Activated T-helper 1 cell treated with anti-CD3 and anti-CD28 coated beads, Interleukin-12 subunit alpha, Interleukin-12 subunit beta, Interleukin-2, Interleukin-4 antibody, amounts not matched to agents 30 ng/mL and 10 ng/mL and 1 ng/mL, durations not matched to agents 14 hours and 24 hours and 36 hours (primary cell): ENCODE measurements at regions not wholly inside any gene's neighbourhood (a gene's known extent, or its start where the extent isn't known, plus 50 kb on each side); places are given as distances from the start of the nearest gene placed in this dataset.

Source experiments
- DNase-seq: peaks from one replicate; pipeline ENCODE4 v3.0.0; 2021; ENCODE audit warnings: low spot score
- H3K27ac Mint-ChIP-seq: one replicate; pipeline ENCODE4 v1.8.0; 2021; ENCODE audit warnings: mild to moderate bottlenecking, mixed read lengths
- H3K27me3 Mint-ChIP-seq: one replicate; pipeline ENCODE4 v1.8.0; 2022; ENCODE audit warnings: mild to moderate bottlenecking, moderate library complexity, mixed read lengths; ENCODE audit not compliant: insufficient read depth
- H3K36me3 Mint-ChIP-seq: one replicate; pipeline ENCODE4 v1.8.0; 2021; ENCODE audit warnings: low read depth, mixed read lengths
- H3K4me1 Mint-ChIP-seq: one replicate; pipeline ENCODE4 v1.8.0; 2021; ENCODE audit warnings: low read depth, mixed read lengths
- H3K4me3 Mint-ChIP-seq: one replicate; pipeline ENCODE4 v1.8.0; 2021; ENCODE audit warnings: mild to moderate bottlenecking, moderate library complexity, mixed read lengths
- H3K9me3 Mint-ChIP-seq: one replicate; pipeline ENCODE4 v1.8.0; 2021; ENCODE audit warnings: mixed read lengths
- intact Hi-C: fragments of 100-400 bp; cut with micrococcal nuclease; formaldehyde crosslinking; loops from one replicate; pipeline ENCODE4 v1.15.1; 2024

- H3K36me3 Mint-ChIP-seq = no peaks in the 10 kb centered on the region
- H3K27ac Mint-ChIP-seq = no peak overlapping the region
- peaks cover 11% of the 10 kb centered on the region for H3K27me3 Mint-ChIP-seq
- intact Hi-C loops = no loop called here
- no peaks in the 10 kb centered on the region for H3K9me3 Mint-ChIP-seq
- no peaks in the 10 kb centered on the region for H3K4me1 Mint-ChIP-seq
- no peak for DNase-seq
- no peak overlapping the region for H3K4me3 Mint-ChIP-seq
These were observed 56.6 kb upstream of the CELF2 start for GRCh38 chr10:10961072-10961471.

- no peak overlapping the region for H3K4me3 Mint-ChIP-seq
- H3K27ac Mint-ChIP-seq = no peak overlapping the region
- no peaks in the 10 kb centered on the region for H3K9me3 Mint-ChIP-seq
- intact Hi-C loops = no loop called here
- DNase-seq = no peak
- H3K27me3 Mint-ChIP-seq = peaks cover 23% of the 10 kb centered on the region
- H3K4me1 Mint-ChIP-seq = no peaks in the 10 kb centered on the region
- H3K36me3 Mint-ChIP-seq = no peaks in the 10 kb centered on the region
These were observed 50.6 kb upstream of the CELF2 start for GRCh38 chr10:10967029-10967428.

GRCh38 chr10:10967581-10968256, 50.0 kb upstream of the CELF2 start:
- intact Hi-C loops = no loop called here
- Mint-ChIP-seq H3K9me3 (no peaks in the 10 kb centered on the region), H3K36me3 (no peaks in the 10 kb centered on the region), H3K27ac (no peak overlapping the region), H3K4me3 (no peak overlapping the region), H3K4me1 (no peaks in the 10 kb centered on the region), H3K27me3 (peaks cover 23% of the 10 kb centered on the region)
- no peak for DNase-seq
